H1 (cell line): ENCODE measurements at regions not wholly inside any gene's neighbourhood (a gene's known extent, or its start where the extent isn't known, plus 50 kb on each side); places are given as distances from the start of the nearest gene placed in this dataset.

Experiments used
- CEBPB ChIP-seq: IDR thresholded peaks from 2 replicates; pipeline ENCODE4 v1.6.1; 2012; ENCODE audit warnings: low read depth, low read length
- CHD7 ChIP-seq: fragments of 300-600 bp; sonication (generic); IDR thresholded peaks from 2 replicates; pipeline ENCODE4 v1.7.1; 2012; ENCODE audit warnings: low read length, moderate library complexity, mild to moderate bottlenecking, inconsistent platforms; ENCODE audit not compliant: insufficient replicate concordance
- JUN ChIP-seq: IDR thresholded peaks from 2 replicates; pipeline ENCODE4 v1.6.1; 2011; ENCODE audit warnings: low read depth, mild to moderate bottlenecking, improper control_type of control experiment, low read length
- KDM5A ChIP-seq: fragments of 200-600 bp; IDR thresholded peaks from 2 replicates; pipeline ENCODE4 v1.7.1; 2012; ENCODE audit warnings: mild to moderate bottlenecking, low read length, inconsistent platforms, mixed read lengths
- MAX ChIP-seq: IDR thresholded peaks from 2 replicates; pipeline ENCODE4 v1.6.1; 2012; ENCODE audit warnings: inconsistent platforms
- RBBP5 ChIP-seq: IDR thresholded peaks from 2 replicates; pipeline ENCODE4 v1.7.1; 2012; ENCODE audit warnings: low read depth, mild to moderate bottlenecking, inconsistent platforms, low read length, moderate library complexity, borderline replicate concordance
- RNF2 ChIP-seq: fragments of 200-900, 300-1000 bp; sonication (generic); IDR thresholded peaks from 2 replicates; pipeline ENCODE4 v1.7.1; 2016; ENCODE audit warnings: borderline replicate concordance, low read depth, mild to moderate bottlenecking, antibody characterized with exemption, low read length; ENCODE audit not compliant: poor library complexity, severe bottlenecking; ENCODE audit errors: missing control alignments
- RXRA ChIP-seq: IDR thresholded peaks from 2 replicates; pipeline ENCODE4 v1.6.1; 2011; ENCODE audit warnings: low read depth, mild to moderate bottlenecking, low read length, moderate library complexity; ENCODE audit not compliant: insufficient read depth
- SP4 ChIP-seq: IDR thresholded peaks from 2 replicates; pipeline ENCODE4 v1.6.1; 2012; ENCODE audit warnings: low read length, inconsistent platforms
- TEAD4 ChIP-seq: IDR thresholded peaks from 2 replicates; pipeline ENCODE4 v1.6.1; 2012; ENCODE audit warnings: low read depth, low read length, inconsistent platforms, mixed read lengths
- USF2 ChIP-seq: IDR thresholded peaks from 2 replicates; pipeline ENCODE4 v1.6.1; 2011; ENCODE audit warnings: low read length, improper control_type of control experiment
- YY1 ChIP-seq: IDR thresholded peaks from 2 replicates; pipeline ENCODE4 v1.6.1; 2011; ENCODE audit warnings: low read depth, mild to moderate bottlenecking, low read length

GRCh38 chr20:48165401-48165685 is 380.1 kb upstream of the SULF2 start (continued):
- TF ChIP-seq CHD7 (no peak), RBBP5 (no peak), RXRA (no peak), CEBPB (no peak), JUN (no peak), YY1 (no peak), USF2 (no peak), RNF2 (no peak), MAX (no peak), SP4 (no peak), TEAD4 (no peak), KDM5A (no peak)
